ENCODE measurements at regions not wholly inside any gene's neighbourhood (a gene's known extent, or its start where the extent isn't known, plus 50 kb on each side); places are given as distances from the start of the nearest gene placed in this dataset.

GRCh38 chr2:604385-604784 is 72.8 kb downstream of the TMEM18 start:
- no peak overlapping the region for H3K27ac Mint-ChIP-seq (ENCODE audit: unreplicated experiment)
- no peak for TF ChIP-seq CTCF (IDR thresholded peaks at IDR 0.05; ENCODE audit: unreplicated experiment)
- H3K27me3 Mint-ChIP-seq (ENCODE audit: unreplicated experiment), result no peaks in the 10 kb centered on the region
- DNase-seq (ENCODE audit: low spot score), result no peak
- H3K4me3 Mint-ChIP-seq (ENCODE audit: unreplicated experiment), result no peak overlapping the region
- no peaks in the 10 kb centered on the region for H3K4me1 Mint-ChIP-seq (ENCODE audit: unreplicated experiment)
- H3K9me3 Mint-ChIP-seq (ENCODE audit: unreplicated experiment), result no peaks in the 10 kb centered on the region
- no peaks in the 10 kb centered on the region for H3K36me3 Mint-ChIP-seq (ENCODE audit: low read depth, unreplicated experiment)

GRCh38 chr2:603869-604268 is 73.3 kb downstream of the TMEM18 start:
- no peak for TF ChIP-seq CTCF (IDR thresholded peaks at IDR 0.05; ENCODE audit: unreplicated experiment)
- Mint-ChIP-seq H3K27ac (ENCODE audit: unreplicated experiment) (no peak overlapping the region), H3K4me1 (ENCODE audit: unreplicated experiment) (no peaks in the 10 kb centered on the region), H3K27me3 (ENCODE audit: unreplicated experiment) (no peaks in the 10 kb centered on the region), H3K36me3 (ENCODE audit: low read depth, unreplicated experiment) (no peaks in the 10 kb centered on the region), H3K9me3 (ENCODE audit: unreplicated experiment) (no peaks in the 10 kb centered on the region), H3K4me3 (ENCODE audit: unreplicated experiment) (no peak overlapping the region)
- no peak for DNase-seq (ENCODE audit: low spot score)

GRCh38 chr2:603427-603826 is 73.8 kb downstream of the TMEM18 start:
- no peaks in the 10 kb centered on the region for H3K4me1 Mint-ChIP-seq (ENCODE audit: unreplicated experiment)
- no peak overlapping the region for H3K27ac Mint-ChIP-seq (ENCODE audit: unreplicated experiment)
- no peak for TF ChIP-seq CTCF (IDR thresholded peaks at IDR 0.05; ENCODE audit: unreplicated experiment)
- DNase-seq (ENCODE audit: low spot score), result no peak
- H3K9me3 Mint-ChIP-seq (ENCODE audit: unreplicated experiment), result no peaks in the 10 kb centered on the region
- H3K4me3 Mint-ChIP-seq (ENCODE audit: unreplicated experiment), result no peak overlapping the region
- H3K27me3 Mint-ChIP-seq (ENCODE audit: unreplicated experiment), result no peaks in the 10 kb centered on the region
- no peaks in the 10 kb centered on the region for H3K36me3 Mint-ChIP-seq (ENCODE audit: low read depth, unreplicated experiment)

GRCh38 chr2:602571-603359 is 74.4 kb downstream of the TMEM18 start:
- Mint-ChIP-seq H3K9me3 (ENCODE audit: unreplicated experiment) (no peaks in the 10 kb centered on the region), H3K27ac (ENCODE audit: unreplicated experiment) (no peak overlapping the region)

More at GRCh38 chr2:602571-603359, 74.4 kb downstream of the TMEM18 start:
- DNase-seq (ENCODE audit: low spot score), result no peak
- peaks cover 3% of the 10 kb centered on the region for H3K4me1 Mint-ChIP-seq (ENCODE audit: unreplicated experiment)
- no peaks in the 10 kb centered on the region for H3K27me3 Mint-ChIP-seq (ENCODE audit: unreplicated experiment)
- TF ChIP-seq CTCF (IDR thresholded peaks at IDR 0.05; ENCODE audit: unreplicated experiment), result no peak
- no peak overlapping the region for H3K4me3 Mint-ChIP-seq (ENCODE audit: unreplicated experiment)
- no peaks in the 10 kb centered on the region for H3K36me3 Mint-ChIP-seq (ENCODE audit: low read depth, unreplicated experiment)

Data from endothelial cell (in vitro differentiated cells).